H9 (cell line): ENCODE measurements at regions not wholly inside any gene's neighbourhood (a gene's known extent, or its start where the extent isn't known, plus 50 kb on each side); places are given as distances from the start of the nearest gene placed in this dataset.

Source experiments
- DNase-seq: peaks from one replicate; pipeline ENCODE4 v3.0.0-alpha.2; 2017
- H2AFZ ChIP-seq: one replicate; pipeline ENCODE4 v1.6.1; 2013; ENCODE audit warnings: mild to moderate bottlenecking, low read length, control low read depth, moderate library complexity
- H2AK5ac ChIP-seq: 2 replicates; pipeline ENCODE4 v1.6.1; 2013; ENCODE audit warnings: low read length, control low read depth, mixed read lengths; ENCODE audit not compliant: insufficient read length
- H2BK120ac ChIP-seq: one replicate; pipeline ENCODE4 v1.6.1; 2013; ENCODE audit warnings: low read depth, mild to moderate bottlenecking, low read length, control low read depth, inconsistent platforms; ENCODE audit not compliant: poor library complexity, severe bottlenecking
- H2BK12ac ChIP-seq: 2 replicates; pipeline ENCODE4 v1.6.1; 2013; ENCODE audit warnings: low read length, control low read depth, mixed read lengths, low read depth; ENCODE audit not compliant: insufficient read length
- H2BK15ac ChIP-seq: 2 replicates; pipeline ENCODE4 v1.6.1; 2013; ENCODE audit warnings: low read depth, low read length, control low read depth
- H2BK20ac ChIP-seq: one replicate; pipeline ENCODE4 v1.6.1; 2013; ENCODE audit warnings: low read depth, mild to moderate bottlenecking, low read length, control low read depth, inconsistent platforms; ENCODE audit not compliant: poor library complexity, severe bottlenecking
- H2BK5ac ChIP-seq: 2 replicates; pipeline ENCODE4 v1.6.1; 2013; ENCODE audit warnings: low read length, control low read depth, mixed read lengths; ENCODE audit not compliant: insufficient read length
- H3K14ac ChIP-seq: 2 replicates; pipeline ENCODE4 v1.6.1; 2013; ENCODE audit warnings: low read length, control low read depth; ENCODE audit not compliant: insufficient read depth
- H3K18ac ChIP-seq: 2 replicates; pipeline ENCODE4 v1.6.1; 2013; ENCODE audit warnings: low read depth, mild to moderate bottlenecking, mixed read lengths, low read length, control low read depth; ENCODE audit not compliant: insufficient read length
- H3K23ac ChIP-seq: 2 replicates; pipeline ENCODE4 v1.6.1; 2013; ENCODE audit warnings: low read length, control low read depth, mixed read lengths, low read depth; ENCODE audit not compliant: insufficient read length
- H3K23me2 ChIP-seq: 2 replicates; pipeline ENCODE4 v1.6.1; 2013; ENCODE audit warnings: low read depth, mild to moderate bottlenecking, mixed read lengths, low read length, control low read depth; ENCODE audit not compliant: insufficient read length, poor library complexity, severe bottlenecking
- H3K27ac ChIP-seq: 2 replicates; pipeline ENCODE4 v1.5.1; 2013; ENCODE audit warnings: low read length, control low read depth, mixed read lengths, low read depth; ENCODE audit not compliant: insufficient read length
- H3K27me3 ChIP-seq: 2 replicates; pipeline ENCODE4 v1.6.1; 2013; ENCODE audit warnings: low read length, control low read depth, inconsistent platforms; ENCODE audit not compliant: insufficient read depth
- H3K4ac ChIP-seq: 2 replicates; pipeline ENCODE4 v1.6.1; 2013; ENCODE audit warnings: low read depth, mild to moderate bottlenecking, control low read depth, inconsistent platforms, low read length, moderate library complexity
- H3K4me1 ChIP-seq: 2 replicates; pipeline ENCODE4 v1.6.1; 2013; ENCODE audit warnings: low read length, control low read depth, inconsistent platforms; ENCODE audit not compliant: insufficient read depth
- H3K4me2 ChIP-seq: 2 replicates; pipeline ENCODE4 v1.6.1; 2013; ENCODE audit warnings: low read length, control low read depth, mixed read lengths; ENCODE audit not compliant: insufficient read length, insufficient read depth
- H3K56ac ChIP-seq: 2 replicates; pipeline ENCODE4 v1.6.1; 2013; ENCODE audit warnings: low read depth, mild to moderate bottlenecking, mixed read lengths, low read length, control low read depth; ENCODE audit not compliant: insufficient read length
- H3K79me1 ChIP-seq: 2 replicates; pipeline ENCODE4 v1.6.1; 2013; ENCODE audit warnings: low read depth, mild to moderate bottlenecking, moderate library complexity, low read length, control low read depth, inconsistent platforms; ENCODE audit not compliant: insufficient read depth, poor library complexity, severe bottlenecking
- H3K79me2 ChIP-seq: 2 replicates; pipeline ENCODE4 v1.6.1; 2013; ENCODE audit warnings: low read length, control low read depth, inconsistent platforms; ENCODE audit not compliant: insufficient read depth
- H3K9ac ChIP-seq: 2 replicates; pipeline ENCODE4 v1.6.1; 2013; ENCODE audit warnings: low read length, control low read depth, mixed read lengths; ENCODE audit not compliant: insufficient read length; ENCODE audit errors: extremely low read depth
- H3K9me3 ChIP-seq: one replicate; pipeline ENCODE4 v1.6.1; 2013; ENCODE audit warnings: low read depth, low read length, inconsistent platforms; ENCODE audit not compliant: control insufficient read depth
- H3T11ph ChIP-seq: one replicate; pipeline ENCODE4 v1.6.1; 2013; ENCODE audit warnings: mild to moderate bottlenecking, low read length, control low read depth, inconsistent platforms
- H4K20me1 ChIP-seq: one replicate; pipeline ENCODE4 v1.6.1; 2013; ENCODE audit not compliant: control insufficient read depth, insufficient read length, insufficient read depth
- H4K5ac ChIP-seq: 2 replicates; pipeline ENCODE4 v1.6.1; 2013; ENCODE audit warnings: low read depth, mild to moderate bottlenecking, mixed read lengths, low read length, control low read depth; ENCODE audit not compliant: insufficient read length
- H4K8ac ChIP-seq: replicated peaks from 2 replicates; pipeline ENCODE4 v1.6.1; 2013; ENCODE audit warnings: low read length, control low read depth, mixed read lengths, low read depth; ENCODE audit not compliant: insufficient read length
- H4K91ac ChIP-seq: 2 replicates; pipeline ENCODE4 v1.6.1; 2013; ENCODE audit warnings: low read depth, mild to moderate bottlenecking, moderate library complexity, mixed read lengths, low read length, control low read depth; ENCODE audit not compliant: insufficient read length
- H3K27ac Mint-ChIP-seq, 3 experiments: 2 replicates in 2 of 3; 3 replicates in 1 of 3; pipeline ENCODE4 v1.8.0; 2020 to 2021; ENCODE audit warnings: mixed read lengths in 3 of 3, mild to moderate bottlenecking in 1 of 3, moderate library complexity in 1 of 3
- H3K27me3 Mint-ChIP-seq: 2 replicates; pipeline ENCODE4 v1.8.0; 2021; ENCODE audit warnings: low read depth, mild to moderate bottlenecking, moderate library complexity, mixed read lengths
- H3K36me3 Mint-ChIP-seq, 3 experiments: 2 replicates in 2 of 3; 3 replicates in 1 of 3; pipeline ENCODE4 v1.8.0; 2020 to 2021; ENCODE audit warnings: low read depth in 3 of 3, mixed read lengths in 3 of 3; ENCODE audit not compliant: insufficient read depth in 1 of 3
- H3K4me1 Mint-ChIP-seq, 2 experiments: 2 replicates each; pipeline ENCODE4 v1.8.0; 2020; ENCODE audit warnings: mixed read lengths in 2 of 2
- H3K4me3 Mint-ChIP-seq, 2 experiments: 2 replicates in 1 of 2; 3 replicates in 1 of 2; pipeline ENCODE4 v1.8.0; 2020 to 2021; ENCODE audit warnings: mild to moderate bottlenecking in 2 of 2, mixed read lengths in 2 of 2, moderate library complexity in 1 of 2
- H3K9me3 Mint-ChIP-seq, 2 experiments: 2 replicates in 1 of 2; 3 replicates in 1 of 2; pipeline ENCODE4 v1.8.0; 2020; ENCODE audit warnings: mild to moderate bottlenecking in 2 of 2, mixed read lengths in 2 of 2, moderate library complexity in 1 of 2
- WGBS: extraction: QIAGEN DNeasy Blood & Tissue Kit; methylation state at CpG from one replicate; pipeline ENCODE4 v1.1.7; 2013; ENCODE audit warnings: missing lambda C conversion rate, low lambda C conversion rate, mixed read lengths; ENCODE audit not compliant: insufficient read length; ENCODE audit errors: extremely low coverage; 5-methylcytosine and 5-hydroxymethylcytosine counted together
- TF ChIP-seq, protein P1 (sequence below): fragments of 200-600 bp; sonication (generic); conservative IDR thresholded peaks from 3 replicates; pipeline ENCODE4 v1.8.0; 2021; ENCODE audit warnings: antibody characterized with exemption, mild to moderate bottlenecking

DNA sequence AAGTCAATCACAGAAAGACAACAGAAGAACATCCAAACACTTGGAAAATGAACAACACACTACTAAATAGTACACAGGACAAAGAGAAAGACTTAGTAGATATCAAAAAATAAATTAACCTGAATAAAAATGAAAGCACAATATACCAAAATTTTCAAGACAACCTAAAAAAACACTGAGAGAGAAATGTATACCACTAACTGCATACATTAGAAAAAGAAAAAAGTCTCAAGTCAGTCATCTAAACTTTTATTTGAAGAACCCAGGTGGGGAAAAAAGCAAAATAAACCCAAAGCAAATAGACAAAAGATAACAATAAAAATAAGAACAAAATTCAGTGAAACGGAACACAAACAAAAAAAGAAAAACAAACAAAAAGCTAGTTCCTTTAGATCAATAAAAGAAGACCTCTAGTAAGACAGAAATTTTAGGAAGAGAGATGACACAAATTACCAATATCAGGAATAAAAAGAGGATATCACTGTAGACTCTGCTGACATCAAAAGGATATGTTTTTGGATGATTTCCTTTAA is 172.8 kb downstream of the TRIM27 start:
- H3K27me3 ChIP-seq, result no peaks in the 10 kb centered on the region
- no peak overlapping the region for H3K27ac Mint-ChIP-seq
- no peak overlapping the region for H2AK5ac ChIP-seq
- no peak overlapping the region for H2BK120ac ChIP-seq
- H4K8ac ChIP-seq, result no peak overlapping the region
- no peaks in the 10 kb centered on the region for H3K4me1 ChIP-seq
- H4K20me1 ChIP-seq, result no peaks in the 10 kb centered on the region
- H3K9ac ChIP-seq, result no peak overlapping the region
- H3K27me3 Mint-ChIP-seq, result peaks cover 44% of the 10 kb centered on the region
- H3K56ac ChIP-seq, result no peak overlapping the region
- no peak overlapping the region for H2BK15ac ChIP-seq
- no peak overlapping the region for H3K27ac ChIP-seq
- H2BK12ac ChIP-seq, result no peak overlapping the region
- H3K9me3 Mint-ChIP-seq, result peaks cover 15 to 19% of the 10 kb centered on the region in 2 experiments
- no peak for DNase-seq
- no peak overlapping the region for H3T11ph ChIP-seq
- H3K4me3 Mint-ChIP-seq, result no peak overlapping the region; a peak in 1 of 5 replicates
- no peak overlapping the region for H3K18ac ChIP-seq
- H2BK20ac ChIP-seq, result no peak overlapping the region
- no peak overlapping the region for H3K4me2 ChIP-seq
- H3K23me2 ChIP-seq, result peaks cover 2% of the 10 kb centered on the region
- H2BK5ac ChIP-seq, result no peak overlapping the region
- TF ChIP-seq, protein P1, sequence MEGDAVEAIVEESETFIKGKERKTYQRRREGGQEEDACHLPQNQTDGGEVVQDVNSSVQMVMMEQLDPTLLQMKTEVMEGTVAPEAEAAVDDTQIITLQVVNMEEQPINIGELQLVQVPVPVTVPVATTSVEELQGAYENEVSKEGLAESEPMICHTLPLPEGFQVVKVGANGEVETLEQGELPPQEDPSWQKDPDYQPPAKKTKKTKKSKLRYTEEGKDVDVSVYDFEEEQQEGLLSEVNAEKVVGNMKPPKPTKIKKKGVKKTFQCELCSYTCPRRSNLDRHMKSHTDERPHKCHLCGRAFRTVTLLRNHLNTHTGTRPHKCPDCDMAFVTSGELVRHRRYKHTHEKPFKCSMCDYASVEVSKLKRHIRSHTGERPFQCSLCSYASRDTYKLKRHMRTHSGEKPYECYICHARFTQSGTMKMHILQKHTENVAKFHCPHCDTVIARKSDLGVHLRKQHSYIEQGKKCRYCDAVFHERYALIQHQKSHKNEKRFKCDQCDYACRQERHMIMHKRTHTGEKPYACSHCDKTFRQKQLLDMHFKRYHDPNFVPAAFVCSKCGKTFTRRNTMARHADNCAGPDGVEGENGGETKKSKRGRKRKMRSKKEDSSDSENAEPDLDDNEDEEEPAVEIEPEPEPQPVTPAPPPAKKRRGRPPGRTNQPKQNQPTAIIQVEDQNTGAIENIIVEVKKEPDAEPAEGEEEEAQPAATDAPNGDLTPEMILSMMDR, result no peak
- no CpG with 5 or more reads among the region's 1 CpG for WGBS
- H3K4me1 Mint-ChIP-seq, result peaks cover 19 to 20% of the 10 kb centered on the region in 2 experiments
- no peaks in the 10 kb centered on the region for H3K79me1 ChIP-seq
- no peak overlapping the region for H2AFZ ChIP-seq
- peaks cover 0 to 5% (median 2%) of the 10 kb centered on the region in 3 experiments; a peak in 3 of 7 replicates for H3K36me3 Mint-ChIP-seq
- H4K91ac ChIP-seq, result no peak overlapping the region
- no peaks in the 10 kb centered on the region for H3K9me3 ChIP-seq
- H3K79me2 ChIP-seq, result no peaks in the 10 kb centered on the region
- no peak overlapping the region for H3K14ac ChIP-seq
- H4K5ac ChIP-seq, result no peak overlapping the region
- no peak overlapping the region for H3K23ac ChIP-seq
- no peak overlapping the region for H3K4ac ChIP-seq
